ENCODE measurements at regions not wholly inside any gene's neighbourhood (a gene's known extent, or its start where the extent isn't known, plus 50 kb on each side); places are given as distances from the start of the nearest gene placed in this dataset.

GRCh38 chr7:125984795-125985194 lies 1055.2 kb upstream of the POT1 start:
- TF ChIP-seq, protein P1, sequence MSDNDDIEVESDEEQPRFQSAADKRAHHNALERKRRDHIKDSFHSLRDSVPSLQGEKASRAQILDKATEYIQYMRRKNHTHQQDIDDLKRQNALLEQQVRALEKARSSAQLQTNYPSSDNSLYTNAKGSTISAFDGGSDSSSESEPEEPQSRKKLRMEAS (IDR thresholded peaks at IDR 0.05) = no peak
- TF ChIP-seq, protein P2, sequence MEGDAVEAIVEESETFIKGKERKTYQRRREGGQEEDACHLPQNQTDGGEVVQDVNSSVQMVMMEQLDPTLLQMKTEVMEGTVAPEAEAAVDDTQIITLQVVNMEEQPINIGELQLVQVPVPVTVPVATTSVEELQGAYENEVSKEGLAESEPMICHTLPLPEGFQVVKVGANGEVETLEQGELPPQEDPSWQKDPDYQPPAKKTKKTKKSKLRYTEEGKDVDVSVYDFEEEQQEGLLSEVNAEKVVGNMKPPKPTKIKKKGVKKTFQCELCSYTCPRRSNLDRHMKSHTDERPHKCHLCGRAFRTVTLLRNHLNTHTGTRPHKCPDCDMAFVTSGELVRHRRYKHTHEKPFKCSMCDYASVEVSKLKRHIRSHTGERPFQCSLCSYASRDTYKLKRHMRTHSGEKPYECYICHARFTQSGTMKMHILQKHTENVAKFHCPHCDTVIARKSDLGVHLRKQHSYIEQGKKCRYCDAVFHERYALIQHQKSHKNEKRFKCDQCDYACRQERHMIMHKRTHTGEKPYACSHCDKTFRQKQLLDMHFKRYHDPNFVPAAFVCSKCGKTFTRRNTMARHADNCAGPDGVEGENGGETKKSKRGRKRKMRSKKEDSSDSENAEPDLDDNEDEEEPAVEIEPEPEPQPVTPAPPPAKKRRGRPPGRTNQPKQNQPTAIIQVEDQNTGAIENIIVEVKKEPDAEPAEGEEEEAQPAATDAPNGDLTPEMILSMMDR (IDR thresholded peaks at IDR 0.05) = no peak
- TF ChIP-seq RAD21 (conservative IDR thresholded peaks at IDR 0.05 in 1 of 2, IDR thresholded peaks at IDR 0.05 in 1 of 2) (no peak), POLR2A (IDR thresholded peaks at IDR 0.05; ENCODE audit: low read length) (no peak), PBX3 (IDR thresholded peaks at IDR 0.05) (no peak), HOXA7 (CRISPR knock-in tag; IDR thresholded peaks at IDR 0.05) (no peak), CEBPB (IDR thresholded peaks at IDR 0.05) (no peak)
